Endothelial cell of umbilical vein (primary cell): ENCODE measurements at regions not wholly inside any gene's neighbourhood (a gene's known extent, or its start where the extent isn't known, plus 50 kb on each side); places are given as distances from the start of the nearest gene placed in this dataset.

Source experiments
- BruUV-seq: library from RNA; stranded (reverse); fragments of 400-500 nt; replicated peaks from 2 replicates; lab custom pipeline; 2021; lab: Mats Ljungman, UMichigan
- CTCF ChIA-PET: fragments of 300-600, 350-600 bp; sonication (Branson Sonifier 250); formaldehyde crosslinking; loops from one replicate; lab custom pipeline; 2021; ENCODE audit warnings: antibody characterized with exemption, inconsistent platforms; lab: Charles Lee
- POLR2A ChIA-PET: fragments of 300-600, 350-600 bp; sonication (Branson Sonifier 250); formaldehyde crosslinking; loops from one replicate; lab custom pipeline; 2021; ENCODE audit warnings: antibody characterized with exemption, inconsistent platforms; lab: Charles Lee
- DNase-seq: peaks from one replicate; pipeline ENCODE4 v3.0.0-alpha.2; 2011; ENCODE audit warnings: low read depth, low spot score
- FAIRE-seq: peaks from 2 replicates; lab custom pipeline; 2011; peaks lifted over from hg19 to GRCh38; lab: Jason Lieb, UNC
- H2AFZ ChIP-seq: 2 replicates; pipeline ENCODE4 v1.6.0; 2012; ENCODE audit warnings: low read depth, low read length, control low read depth, inconsistent platforms
- H3K27ac ChIP-seq: 2 replicates; pipeline ENCODE4 v1.5.1; 2011; ENCODE audit warnings: low read depth, mild to moderate bottlenecking, control low read depth, low read length, moderate library complexity; ENCODE audit not compliant: insufficient read depth
- H3K27me3 ChIP-seq, 2 experiments: 2 replicates each; pipeline versions ENCODE4 v1.6.0 to v1.6.1; 2011; ENCODE audit warnings: low read length in 2 of 2, mixed read lengths in 1 of 2; ENCODE audit not compliant: control insufficient read depth in 2 of 2, insufficient read depth in 2 of 2
- H3K36me3 ChIP-seq, 2 experiments: 2 replicates in 1 of 2; 3 replicates in 1 of 2; pipeline ENCODE4 v1.5.1; 2011; ENCODE audit warnings: low read length in 2 of 2, mild to moderate bottlenecking in 1 of 2, moderate library complexity in 1 of 2; ENCODE audit not compliant: control insufficient read depth in 2 of 2, insufficient read depth in 2 of 2; ENCODE audit errors: extremely low read depth in 1 of 2
- H3K4me1 ChIP-seq: 3 replicates; pipeline ENCODE4 v1.5.1; 2011; ENCODE audit warnings: mild to moderate bottlenecking, low read length; ENCODE audit not compliant: control insufficient read depth, insufficient read depth; ENCODE audit errors: extremely low read depth
- H3K4me2 ChIP-seq: 2 replicates; pipeline ENCODE4 v1.6.1; 2011; ENCODE audit warnings: low read length, control low read depth, mixed read lengths; ENCODE audit not compliant: insufficient read depth
- H3K4me3 ChIP-seq, 3 experiments: fragments of 200-600 bp in 1 of 3; sonication (generic), shearing (Covaris generic) in 1 of 3; replicated peaks in 1 of 3; 2 replicates each; pipeline ENCODE4 v1.5.1; 2011 to 2016; ENCODE audit warnings: control low read depth in 3 of 3, low read length in 3 of 3, mild to moderate bottlenecking in 2 of 3, inconsistent platforms in 1 of 3, low read depth in 1 of 3, moderate library complexity in 1 of 3; ENCODE audit not compliant: insufficient read depth in 1 of 3
- H3K79me2 ChIP-seq: 2 replicates; pipeline ENCODE4 v1.6.0; 2012; ENCODE audit warnings: low read length, inconsistent platforms; ENCODE audit not compliant: control insufficient read depth, insufficient read depth
- H3K9ac ChIP-seq: replicated peaks from 2 replicates; pipeline ENCODE3; 2011; ENCODE audit warnings: low read length, control low read depth; ENCODE audit not compliant: insufficient read depth; ENCODE audit errors: extremely low read depth
- H3K9me1 ChIP-seq: replicated peaks from 3 replicates; pipeline ENCODE4 v1.6.0; 2011; ENCODE audit warnings: mild to moderate bottlenecking, low read length; ENCODE audit not compliant: control insufficient read depth, insufficient read depth; ENCODE audit errors: extremely low read depth
- H3K9me3 ChIP-seq: replicated peaks from 2 replicates; pipeline ENCODE4 v1.5.1; 2012; ENCODE audit warnings: low read length, inconsistent platforms; ENCODE audit not compliant: control insufficient read depth, insufficient read depth
- H4K20me1 ChIP-seq: replicated peaks from 2 replicates; pipeline ENCODE3; 2011; ENCODE audit warnings: mild to moderate bottlenecking, low read length; ENCODE audit not compliant: control insufficient read depth, insufficient read depth; ENCODE audit errors: extremely low read depth
- EZH2 ChIP-seq: IDR thresholded peaks from 2 replicates; pipeline ENCODE4 v1.6.1; 2012; ENCODE audit warnings: borderline replicate concordance, low read depth, mild to moderate bottlenecking, moderate library complexity, low read length, inconsistent platforms; ENCODE audit not compliant: severe bottlenecking
- FOS ChIP-seq: IDR thresholded peaks from 2 replicates; pipeline ENCODE4 v1.6.1; 2011; ENCODE audit warnings: mild to moderate bottlenecking, low read length, moderate library complexity, borderline replicate concordance; ENCODE audit not compliant: insufficient read depth
- GATA2 ChIP-seq: IDR thresholded peaks from 2 replicates; pipeline ENCODE4 v1.7.0; 2011; ENCODE audit warnings: low read depth, mild to moderate bottlenecking, moderate library complexity, mixed read lengths, low read length; ENCODE audit not compliant: insufficient read length, insufficient read depth
- JUN ChIP-seq: IDR thresholded peaks from 2 replicates; pipeline ENCODE4 v1.6.1; 2011; ENCODE audit warnings: borderline replicate concordance, low read depth; ENCODE audit not compliant: insufficient read length, insufficient read depth
- MAX ChIP-seq: IDR thresholded peaks from 2 replicates; pipeline ENCODE4 v1.6.1; 2011; ENCODE audit not compliant: insufficient read depth, insufficient read length
- MYC ChIP-seq: IDR thresholded peaks from one replicate; pipeline ENCODE4 v1.6.1; 2011; ENCODE audit warnings: mild to moderate bottlenecking, low read depth, low read length
- POLR2A ChIP-seq: IDR thresholded peaks from 2 replicates; pipeline ENCODE4 v1.6.1; 2012; ENCODE audit warnings: low read depth, mild to moderate bottlenecking, control low read depth, low read length
- POLR2AphosphoS5 ChIP-seq: IDR thresholded peaks from 2 replicates; pipeline ENCODE4 v1.6.1; 2012; ENCODE audit warnings: low read depth, mild to moderate bottlenecking, control low read depth, low read length, moderate library complexity; ENCODE audit not compliant: insufficient read depth
- dilution Hi-C: fragments of 300-500 bp; cut with MboI; formaldehyde crosslinking; loops from one replicate; pipeline ENCODE4 v1.15.0; 2019; ENCODE audit warnings: low sequenced_read_pairs; ENCODE audit not compliant: extremely low pct_ligation_motif_present
- intact Hi-C: fragments of 100-400 bp; cut with micrococcal nuclease; formaldehyde crosslinking; loops from one replicate; pipeline ENCODE4 v1.10.0; 2022
- TF ChIP-seq, protein P1 (sequence below), 2 donors: IDR thresholded peaks; 1 replicate in 1 of 2; 2 replicates in 1 of 2; pipeline ENCODE4 v1.5.1; 2011; ENCODE audit warnings: low read length in 2 of 2, mild to moderate bottlenecking in 2 of 2, moderate library complexity in 2 of 2, control low read depth in 1 of 2, inconsistent platforms in 1 of 2, low read depth in 1 of 2; ENCODE audit not compliant: insufficient read depth in 1 of 2; ENCODE audit errors: extremely low read depth in 1 of 2

GRCh38 chrX:39310891-39311290 is 509.6 kb downstream of the MID1IP1 start:
- Histone ChIP-seq H3K4me1 (peaks cover 37% of the 10 kb centered on the region), H4K20me1 (no peaks in the 10 kb centered on the region), H2AFZ (no peak overlapping the region), H3K9me1 (no peaks in the 10 kb centered on the region), H3K9ac (no peak overlapping the region), H3K9me3 (no peaks in the 10 kb centered on the region), H3K4me3 (no peak overlapping the region), H3K27ac (no peak overlapping the region), H3K27me3 (no peaks in the 10 kb centered on the region), H3K79me2 (no peaks in the 10 kb centered on the region), H3K36me3 (no peaks in the 10 kb centered on the region), H3K4me2 (no peak overlapping the region)
- dilution Hi-C loops (no loop called here), intact Hi-C loops (no loop called here)
- TF ChIP-seq POLR2A (no peak), MYC (no peak), POLR2AphosphoS5 (no peak), MAX (no peak), FOS (no peak), EZH2 (no peak), JUN (no peak), GATA2 (no peak)
- TF ChIP-seq, protein P1, sequence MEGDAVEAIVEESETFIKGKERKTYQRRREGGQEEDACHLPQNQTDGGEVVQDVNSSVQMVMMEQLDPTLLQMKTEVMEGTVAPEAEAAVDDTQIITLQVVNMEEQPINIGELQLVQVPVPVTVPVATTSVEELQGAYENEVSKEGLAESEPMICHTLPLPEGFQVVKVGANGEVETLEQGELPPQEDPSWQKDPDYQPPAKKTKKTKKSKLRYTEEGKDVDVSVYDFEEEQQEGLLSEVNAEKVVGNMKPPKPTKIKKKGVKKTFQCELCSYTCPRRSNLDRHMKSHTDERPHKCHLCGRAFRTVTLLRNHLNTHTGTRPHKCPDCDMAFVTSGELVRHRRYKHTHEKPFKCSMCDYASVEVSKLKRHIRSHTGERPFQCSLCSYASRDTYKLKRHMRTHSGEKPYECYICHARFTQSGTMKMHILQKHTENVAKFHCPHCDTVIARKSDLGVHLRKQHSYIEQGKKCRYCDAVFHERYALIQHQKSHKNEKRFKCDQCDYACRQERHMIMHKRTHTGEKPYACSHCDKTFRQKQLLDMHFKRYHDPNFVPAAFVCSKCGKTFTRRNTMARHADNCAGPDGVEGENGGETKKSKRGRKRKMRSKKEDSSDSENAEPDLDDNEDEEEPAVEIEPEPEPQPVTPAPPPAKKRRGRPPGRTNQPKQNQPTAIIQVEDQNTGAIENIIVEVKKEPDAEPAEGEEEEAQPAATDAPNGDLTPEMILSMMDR (IDR thresholded peaks at IDR 0.05; ENCODE audit: extremely low read depth in 1 of 2, insufficient read depth in 1 of 2, low read depth in 1 of 2, low read length in 2 of 2), result no peak
- no TSS peak for BruUV-seq
- FAIRE-seq (no peak), DNase-seq (peak; percentile 8)
- ChIA-PET POLR2A (no interaction called here), CTCF (interaction anchor here (1.5 kb wide), 1 partner anchor 11 kb away, joined by 3 read pairs; no protein-coding TSS in a partner anchor)
